HG02840 (cell line): ENCODE measurements at regions not wholly inside any gene's neighbourhood (a gene's known extent, or its start where the extent isn't known, plus 50 kb on each side); places are given as distances from the start of the nearest gene placed in this dataset.

Source experiments
- ATAC-seq: cut with Tn5 transposase; IDR thresholded peaks from one replicate; pipeline ENCODE4 v1.9.1; 2021; ENCODE audit warnings: mild to moderate bottlenecking, moderate library complexity, moderate number of reproducible peaks; ENCODE audit not compliant: unreplicated experiment, low FRiP score

- no peak for ATAC-seq
These were observed 418.6 kb downstream of the UQCRFS1 start for GRCh38 chr19:28794301-28794700.

DNA sequence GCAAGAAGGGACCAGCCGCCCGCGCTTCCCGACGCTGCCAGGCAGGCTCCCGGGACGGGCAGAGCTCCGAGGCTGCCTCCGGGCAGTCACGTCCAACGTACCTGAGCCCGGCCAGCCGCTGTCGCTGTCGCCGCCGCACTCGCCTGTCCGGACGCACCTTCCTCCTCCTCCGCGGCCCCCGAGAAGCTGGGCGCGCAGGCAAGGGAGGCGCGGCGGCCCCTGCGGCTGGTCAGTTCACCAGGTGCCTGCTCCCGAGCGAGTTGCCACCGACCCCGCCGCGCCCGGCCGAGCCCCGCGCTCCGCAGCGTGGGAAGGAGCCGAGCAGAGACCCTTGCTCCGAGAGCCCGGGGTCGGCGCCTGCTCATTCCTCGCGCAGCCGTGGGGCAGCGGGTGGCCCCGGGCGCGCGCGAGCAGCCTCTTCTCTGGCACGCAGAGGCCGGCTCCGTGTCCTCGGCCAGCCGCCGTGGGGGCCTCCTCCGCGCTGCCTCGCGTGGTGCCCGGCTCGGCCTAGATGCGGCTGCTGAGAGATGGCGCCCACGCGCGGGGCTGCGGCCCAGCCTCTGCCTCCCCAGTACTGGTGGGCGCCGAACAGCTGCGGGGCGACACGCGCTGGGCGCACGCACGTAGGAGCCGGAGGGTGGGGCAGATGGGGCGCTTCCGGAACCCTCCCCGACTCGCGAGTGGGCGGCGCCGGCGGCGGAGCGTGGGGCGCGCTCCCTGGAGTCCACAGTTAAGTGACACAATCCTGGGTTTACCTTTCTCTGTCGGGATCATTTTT is 419.4 kb downstream of the UQCRFS1 start:
- ATAC-seq, result no peak

DNA sequence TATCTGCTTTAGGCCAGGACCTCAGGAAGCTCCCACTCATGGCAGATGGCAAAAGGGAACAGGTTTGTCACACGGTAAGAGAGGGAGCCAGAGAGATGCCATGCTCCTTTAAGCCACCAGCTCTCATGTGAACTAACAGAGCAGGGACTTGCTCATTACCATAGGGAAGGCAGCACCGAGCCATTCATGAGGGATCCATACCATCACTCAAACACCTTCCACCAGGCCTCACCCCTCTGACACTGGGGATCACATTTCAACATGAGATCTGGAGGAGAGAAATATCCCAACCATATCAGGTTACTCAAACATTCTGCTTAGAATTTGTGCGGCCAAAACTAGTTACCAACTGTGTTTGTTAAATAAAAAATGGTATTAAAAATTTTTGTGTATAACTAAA is 427.0 kb downstream of the UQCRFS1 start:
- no peak for ATAC-seq

DNA sequence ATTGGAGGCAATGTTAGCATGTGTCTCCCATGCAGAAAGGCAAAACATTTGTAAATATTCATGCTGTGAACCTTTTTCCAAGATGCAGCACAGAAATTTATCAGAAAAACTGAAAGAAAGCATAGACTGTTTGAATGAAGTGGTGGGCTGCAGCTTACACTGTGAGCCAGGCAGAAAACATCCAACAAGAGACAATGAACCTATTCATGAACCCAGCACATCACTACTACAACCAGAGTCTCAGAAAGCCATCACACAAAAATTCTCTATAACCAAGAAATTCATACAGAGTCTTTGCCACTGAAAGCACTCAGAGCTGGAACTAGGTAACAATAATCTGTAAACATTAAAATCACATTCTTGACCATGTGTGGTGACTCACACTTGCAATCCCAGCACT is 448.9 kb downstream of the UQCRFS1 start:
- no peak for ATAC-seq

DNA sequence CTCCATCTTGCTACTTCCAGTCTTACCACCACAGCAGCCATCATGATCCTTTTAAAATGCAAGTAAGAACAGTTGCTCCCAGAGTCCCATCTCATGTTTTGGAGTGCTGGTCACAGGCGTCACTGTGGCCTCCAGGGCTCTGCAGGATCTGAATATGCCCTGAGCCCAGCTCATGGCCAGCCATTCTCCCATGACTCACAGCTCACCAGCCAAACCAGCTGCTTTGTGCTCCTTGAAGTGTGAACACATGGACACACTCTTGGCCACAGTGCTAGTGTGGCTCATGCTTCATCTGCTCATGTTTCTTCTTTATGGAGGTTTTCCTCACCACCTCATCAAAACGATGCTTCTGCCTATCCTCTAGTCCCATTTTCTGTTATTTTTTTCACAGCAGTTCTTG is 466.5 kb downstream of the UQCRFS1 start:
- no peak for ATAC-seq

DNA sequence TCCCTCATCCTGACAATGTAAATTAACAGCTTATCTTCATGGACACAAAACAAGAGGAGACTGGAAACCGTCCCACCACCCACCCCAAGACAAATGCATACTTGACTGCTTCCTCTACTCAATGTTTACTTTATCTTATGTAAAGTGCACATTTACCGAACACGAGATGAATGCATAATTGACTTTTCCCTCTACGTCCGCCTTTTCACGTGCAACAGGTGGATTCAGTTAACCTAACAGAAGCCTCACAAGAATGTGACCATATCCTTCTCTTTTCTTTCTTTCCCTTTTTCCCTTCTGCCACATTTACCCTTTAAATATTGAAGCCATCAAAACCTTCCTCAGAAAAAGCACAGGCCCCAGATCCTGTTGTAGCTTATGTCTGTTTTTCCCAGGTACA is 468.0 kb downstream of the UQCRFS1 start:
- no peak for ATAC-seq

DNA sequence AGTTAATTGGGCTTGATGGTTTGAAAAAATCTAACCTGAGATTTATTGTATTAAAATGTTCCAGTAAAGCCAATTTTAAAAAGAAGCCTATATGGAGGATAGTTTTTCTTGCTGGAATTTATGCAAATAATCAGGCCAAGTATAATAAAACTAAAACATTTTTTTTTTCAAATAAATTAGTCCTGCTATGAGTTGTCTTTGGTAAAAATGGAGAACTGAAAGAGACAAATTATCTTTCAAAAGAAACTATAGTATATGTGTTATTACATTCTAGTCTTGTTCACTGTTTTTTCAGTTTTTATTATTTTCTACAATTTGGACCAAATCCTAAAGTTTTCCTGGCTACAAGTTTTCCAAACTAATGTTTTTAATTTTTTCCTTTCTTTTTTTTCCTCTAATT is 468.9 kb downstream of the UQCRFS1 start:
- ATAC-seq, result no peak

- ATAC-seq, result no peak
These were observed 475.7 kb downstream of the UQCRFS1 start for GRCh38 chr19:28737021-28737895.

GRCh38 chr19:28736528-28736927 is 476.4 kb downstream of the UQCRFS1 start:
- ATAC-seq, result no peak

DNA sequence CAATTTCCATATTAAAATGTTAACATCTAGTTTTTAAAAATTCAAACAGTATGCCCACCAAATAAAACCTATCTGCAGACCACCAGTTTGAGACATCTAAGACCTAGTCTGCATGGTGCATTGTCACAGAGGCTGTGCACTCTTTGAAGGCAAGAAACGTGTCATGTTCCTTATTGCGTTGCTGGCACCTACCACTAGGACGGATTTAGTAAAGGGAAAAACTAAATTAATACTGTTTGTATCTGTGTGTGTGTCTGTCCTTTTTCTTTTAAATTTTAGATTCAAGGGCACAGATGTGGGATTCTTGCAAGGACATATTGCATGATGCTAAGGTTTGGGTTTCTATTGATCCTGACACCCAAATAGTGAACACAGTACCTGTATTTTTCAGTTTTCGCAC is 481.4 kb downstream of the UQCRFS1 start:
- no peak for ATAC-seq

DNA sequence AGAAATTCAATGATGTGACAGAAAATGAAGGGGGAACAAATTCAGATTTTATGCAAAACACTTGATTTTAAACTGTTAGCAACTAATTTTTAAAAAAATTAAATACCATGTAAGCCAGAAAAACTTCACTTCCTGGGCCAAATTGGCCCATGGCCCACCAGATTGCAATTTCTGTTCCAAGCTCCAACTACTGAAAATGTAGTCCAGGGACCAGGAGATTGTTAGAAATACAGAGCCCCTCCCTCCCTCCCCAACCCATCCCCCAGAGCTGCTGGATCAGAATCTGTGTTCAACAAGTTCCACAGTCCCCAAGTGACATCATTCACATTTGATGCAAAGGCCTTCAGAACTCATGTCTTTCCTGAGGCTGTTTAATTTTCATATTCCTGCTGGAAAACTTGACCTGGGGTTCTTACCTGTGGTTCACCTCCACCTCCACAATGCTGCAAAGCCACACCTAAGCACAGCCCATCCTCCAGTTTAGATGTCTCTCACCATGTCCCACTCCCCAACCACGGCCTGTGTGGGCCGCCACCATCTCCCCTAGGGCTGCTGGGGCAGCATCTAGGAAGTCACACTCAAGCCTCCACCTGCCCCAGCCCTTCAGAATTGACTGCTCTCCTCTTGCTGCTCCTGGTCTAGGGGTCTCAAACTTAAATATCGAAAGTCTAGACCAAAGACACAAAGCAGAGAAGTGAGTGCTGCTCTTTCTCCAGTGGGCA is 482.0 kb downstream of the UQCRFS1 start:
- ATAC-seq, result no peak

GRCh38 chr19:28727480-28728159 is 485.3 kb downstream of the UQCRFS1 start:
- no peak for ATAC-seq

DNA sequence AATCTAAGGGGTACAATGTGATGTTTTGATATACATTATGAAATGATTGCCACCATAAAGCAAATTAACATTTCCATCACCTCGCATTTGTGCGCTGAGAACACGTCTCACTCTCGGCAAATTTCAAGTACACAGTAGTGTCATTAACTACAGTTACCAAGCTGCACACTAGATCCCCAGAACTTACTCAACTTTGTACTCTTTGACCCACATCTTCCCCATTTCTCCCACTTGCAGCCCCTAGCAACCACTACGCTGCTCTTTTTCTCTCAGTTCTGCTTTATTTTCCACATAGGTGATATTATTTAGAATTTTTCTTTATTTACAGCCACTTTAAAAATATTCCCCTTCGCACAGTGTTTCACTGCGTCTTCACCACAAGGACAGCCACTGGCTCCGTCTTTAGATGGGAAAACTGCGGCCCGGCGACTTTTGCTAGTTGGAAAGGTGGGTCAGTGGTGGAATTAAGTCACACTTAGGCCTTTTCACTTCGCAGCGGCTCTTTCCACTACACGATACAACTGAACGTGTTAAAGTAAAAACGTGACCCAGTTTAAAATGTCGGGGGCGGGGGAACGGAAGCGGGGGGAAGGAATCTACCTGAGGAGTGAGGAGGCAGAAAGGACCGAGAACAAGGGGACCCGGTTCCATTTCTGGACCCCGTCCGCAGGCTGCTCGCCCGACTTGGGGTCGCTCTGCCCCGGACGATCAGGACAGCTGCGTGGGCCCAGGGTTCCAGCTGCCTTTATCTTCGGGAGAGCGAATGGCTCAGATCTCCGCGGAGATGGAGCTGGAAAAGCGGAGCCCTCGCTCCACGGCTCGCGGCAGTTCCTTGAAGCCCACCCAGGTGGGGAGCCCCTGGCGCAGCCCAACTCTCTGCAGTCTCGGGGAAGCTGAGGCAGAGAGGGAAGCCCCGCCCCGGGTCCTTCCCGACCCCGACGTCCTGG is 486.1 kb downstream of the UQCRFS1 start:
- ATAC-seq, result no peak

DNA sequence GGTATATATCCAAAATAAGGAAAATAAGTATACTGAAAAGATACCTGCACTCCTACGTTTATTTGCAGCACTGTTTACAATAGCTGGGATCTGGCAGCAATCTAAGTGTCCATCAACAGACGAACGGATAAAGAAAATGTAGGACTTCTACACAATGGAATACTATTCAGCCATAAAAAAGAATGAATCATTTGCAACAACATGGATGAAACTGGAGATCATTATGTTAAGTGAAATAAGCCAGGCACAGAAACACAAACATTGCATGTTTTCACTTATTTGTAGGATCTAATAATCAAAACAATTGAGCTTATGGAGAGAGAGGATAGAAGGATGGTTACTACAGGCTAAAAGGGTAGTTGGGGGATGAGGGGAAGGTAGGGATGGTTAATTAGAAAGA is 494.0 kb downstream of the UQCRFS1 start:
- ATAC-seq, result no peak

DNA sequence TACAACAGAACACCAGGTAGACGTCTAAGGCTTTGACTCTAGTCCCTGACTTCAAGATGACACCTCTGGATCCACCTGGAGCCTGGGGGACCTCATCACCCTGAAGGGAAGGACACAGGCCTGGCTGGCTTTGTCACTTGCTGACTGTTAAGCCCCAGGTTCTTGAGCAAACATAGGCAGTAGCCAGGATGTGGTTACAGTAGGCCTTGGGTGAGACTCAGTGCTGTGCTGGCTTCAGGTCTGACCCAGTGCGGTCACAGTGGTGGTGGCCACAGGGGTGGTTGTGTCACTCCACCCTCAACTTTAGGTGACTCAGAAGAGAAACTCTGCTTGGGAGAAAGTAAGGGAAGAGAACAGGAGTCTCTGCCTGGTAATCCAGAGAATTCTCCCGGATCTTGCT is 497.8 kb downstream of the UQCRFS1 start:
- ATAC-seq, result no peak

GRCh38 chr19:28711411-28711810 is 501.5 kb downstream of the UQCRFS1 start:
- ATAC-seq, result no peak

GRCh38 chr19:28710278-28710677 is 502.7 kb downstream of the UQCRFS1 start:
- no peak for ATAC-seq

- ATAC-seq, result no peak
These were observed 506.3 kb downstream of the UQCRFS1 start for GRCh38 chr19:28706693-28707092.

DNA sequence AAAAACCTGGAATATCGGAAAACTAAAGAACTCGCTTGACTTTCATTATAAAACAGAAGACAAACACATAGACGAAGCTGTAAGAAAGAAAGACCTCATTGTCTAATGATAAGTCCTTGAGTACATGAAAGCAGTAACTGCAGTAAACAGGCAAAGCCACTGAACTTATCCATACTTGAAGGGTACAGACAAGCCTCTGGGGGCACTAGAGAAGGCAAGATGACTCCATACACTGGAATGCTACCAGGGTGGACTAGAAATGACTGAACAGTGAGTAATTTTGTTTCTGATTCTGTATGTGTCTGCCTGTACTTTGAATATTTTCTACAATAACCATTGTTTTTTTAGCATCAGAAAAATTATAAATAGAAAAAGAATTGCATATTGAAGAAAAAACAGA is 507.9 kb downstream of the UQCRFS1 start:
- no peak for ATAC-seq
